CD4-positive, alpha-beta T cell (primary cell): ENCODE measurements at regions not wholly inside any gene's neighbourhood (a gene's known extent, or its start where the extent isn't known, plus 50 kb on each side); places are given as distances from the start of the nearest gene placed in this dataset.

Experiments used
- ATAC-seq: fragments of 200-7000 bp; cut with Tn5 transposase; one replicate; pipeline ENCODE4 v1.10.0; 2022; ENCODE audit warnings: mild to moderate bottlenecking; ENCODE audit not compliant: poor library complexity
- CTCF ChIA-PET: fragments of 350-600 bp; sonication (Branson Sonifier 250); formaldehyde crosslinking; loops from one replicate; lab custom pipeline; 2021; ENCODE audit warnings: antibody characterized with exemption, inconsistent platforms; lab: Charles Lee
- POLR2A ChIA-PET: fragments of 350-600 bp; sonication (Branson Sonifier 250); formaldehyde crosslinking; loops from one replicate; lab custom pipeline; 2021; ENCODE audit warnings: antibody characterized with exemption, inconsistent platforms; lab: Charles Lee
- DNase-seq, 14 experiments: peaks; one replicate each; pipeline ENCODE4 v3.0.0-alpha.2; 2013 to 2020; ENCODE audit warnings: mixed read lengths in 2 of 14
- H3K27ac ChIP-seq, 2 donors: one replicate each; pipeline versions ENCODE4 v1.5.1 to v1.7.0; 2013; ENCODE audit warnings: low read length in 2 of 2, low read depth in 1 of 2, mild to moderate bottlenecking in 1 of 2
- H3K27me3 ChIP-seq, 2 experiments: 1 replicate in 1 of 2; 2 replicates in 1 of 2; pipeline versions ENCODE4 v1.6.1 to v1.7.0; 2013; ENCODE audit warnings: low read length in 2 of 2, control low read depth in 1 of 2, mild to moderate bottlenecking in 1 of 2, moderate library complexity in 1 of 2; ENCODE audit not compliant: insufficient read depth in 2 of 2, control insufficient read depth in 1 of 2
- H3K36me3 ChIP-seq: one replicate; pipeline ENCODE4 v1.6.1; 2013; ENCODE audit warnings: low read length, control low read depth; ENCODE audit not compliant: insufficient read depth
- H3K4me1 ChIP-seq: one replicate; pipeline ENCODE4 v1.6.1; 2013; ENCODE audit warnings: low read length, control low read depth; ENCODE audit not compliant: insufficient read depth
- H3K4me3 ChIP-seq: one replicate; pipeline ENCODE4 v1.5.1; 2013; ENCODE audit warnings: mild to moderate bottlenecking, low read length, moderate library complexity
- H3K9me3 ChIP-seq, 2 experiments: 1 replicate in 1 of 2; 2 replicates in 1 of 2; pipeline versions ENCODE4 v1.6.1 to v1.7.0; 2013; ENCODE audit warnings: low read length in 2 of 2, mild to moderate bottlenecking in 2 of 2, control low read depth in 1 of 2, moderate library complexity in 1 of 2; ENCODE audit not compliant: control insufficient read depth in 1 of 2, insufficient read depth in 1 of 2
- H3K27ac Mint-ChIP-seq: one replicate; pipeline ENCODE4 v1.8.0; 2020; ENCODE audit warnings: mixed read lengths
- H3K27me3 Mint-ChIP-seq: one replicate; pipeline ENCODE4 v1.8.0; 2021; ENCODE audit warnings: mixed read lengths
- H3K36me3 Mint-ChIP-seq: one replicate; pipeline ENCODE4 v1.8.0; 2021; ENCODE audit warnings: low read depth, mixed read lengths
- H3K4me1 Mint-ChIP-seq: one replicate; pipeline ENCODE4 v1.8.0; 2021; ENCODE audit warnings: low read depth, mixed read lengths
- H3K4me3 Mint-ChIP-seq: one replicate; pipeline ENCODE4 v1.8.0; 2020; ENCODE audit warnings: mild to moderate bottlenecking, mixed read lengths
- H3K9me3 Mint-ChIP-seq: one replicate; pipeline ENCODE4 v1.8.0; 2020; ENCODE audit warnings: mixed read lengths
- CTCF ChIP-seq: fragments of 200-600 bp; IDR thresholded peaks from one replicate; pipeline ENCODE4 v1.8.0; 2022; ENCODE audit warnings: antibody characterized with exemption, mild to moderate bottlenecking
- intact Hi-C, 2 experiments: fragments of 100-400 bp; cut with DNase I in 1 of 2; cut with micrococcal nuclease in 1 of 2; formaldehyde crosslinking; loops; one replicate each; pipeline versions ENCODE4 v1.15.1 to v1.9.0; 2023 to 2025; cut with DNase I, micrococcal nuclease

GRCh38 chr12:43169115-43169681 lies 382.8 kb downstream of the ADAMTS20 start:
- Mint-ChIP-seq H3K27me3 (no peaks in the 10 kb centered on the region), H3K4me3 (no peak overlapping the region), H3K27ac (no peak overlapping the region), H3K9me3 (no peaks in the 10 kb centered on the region), H3K4me1 (no peaks in the 10 kb centered on the region), H3K36me3 (no peaks in the 10 kb centered on the region)
- no peaks in the 10 kb centered on the region for H3K36me3 ChIP-seq
- POLR2A ChIA-PET: no interaction called here
- no peak for TF ChIP-seq CTCF
- no peak overlapping the region for H3K27ac ChIP-seq
- no peak overlapping the region for H3K4me3 ChIP-seq
- intact Hi-C loops: no loop called here
- no peak for DNase-seq
- CTCF ChIA-PET: no interaction called here
- no peaks in the 10 kb centered on the region for H3K27me3 ChIP-seq
- ATAC-seq: no peak
- no peaks in the 10 kb centered on the region for H3K9me3 ChIP-seq
- H3K4me1 ChIP-seq: no peaks in the 10 kb centered on the region

- Histone ChIP-seq H3K36me3 (no peaks in the 10 kb centered on the region), H3K9me3 (no peaks in the 10 kb centered on the region), H3K27me3 (no peaks in the 10 kb centered on the region), H3K27ac (no peak overlapping the region), H3K4me1 (no peaks in the 10 kb centered on the region), H3K4me3 (no peak overlapping the region)
- no peak for TF ChIP-seq CTCF
- Mint-ChIP-seq H3K4me3 (no peak overlapping the region), H3K27ac (no peak overlapping the region), H3K27me3 (no peaks in the 10 kb centered on the region), H3K36me3 (no peaks in the 10 kb centered on the region), H3K9me3 (no peaks in the 10 kb centered on the region), H3K4me1 (no peaks in the 10 kb centered on the region)
- CTCF ChIA-PET: no interaction called here
- POLR2A ChIA-PET: no interaction called here
- DNase-seq (no peak), ATAC-seq (no peak)
- intact Hi-C loops: no loop called here
Observed at GRCh38 chr12:43167691-43168090, 384.3 kb downstream of the ADAMTS20 start.

- Mint-ChIP-seq H3K4me3 (no peak overlapping the region), H3K36me3 (no peaks in the 10 kb centered on the region), H3K27ac (no peak overlapping the region), H3K9me3 (no peaks in the 10 kb centered on the region), H3K27me3 (no peaks in the 10 kb centered on the region), H3K4me1 (no peaks in the 10 kb centered on the region)
- TF ChIP-seq CTCF: no peak
- DNase-seq (no peak), ATAC-seq (no peak)
- ChIA-PET CTCF (no interaction called here), POLR2A (no interaction called here)
- Histone ChIP-seq H3K27ac (no peak overlapping the region), H3K4me3 (no peak overlapping the region), H3K36me3 (no peaks in the 10 kb centered on the region), H3K4me1 (no peaks in the 10 kb centered on the region), H3K27me3 (no peaks in the 10 kb centered on the region), H3K9me3 (peaks cover 0 to 3% of the 10 kb centered on the region in 2 experiments)
- intact Hi-C loops: no loop called here
Observed at GRCh38 chr12:43165351-43165750, 386.7 kb downstream of the ADAMTS20 start.
